NCI-H2107 treated with DMSO at 0.1 percent for 48 hours (cell line): ENCODE measurements at regions not wholly inside any gene's neighbourhood (a gene's known extent, or its start where the extent isn't known, plus 50 kb on each side); places are given as distances from the start of the nearest gene placed in this dataset.

ENCODE experiments used
- DNase-seq: peaks from one replicate; lab custom pipeline; 2025; ENCODE audit not compliant: unreplicated experiment; lab: John Stamatoyannopoulos, UW

- DNase-seq: no peak
Measured at GRCh38 chr7:34269084-34269483, 363.7 kb downstream of the BMPER start.

- DNase-seq: no peak
Measured at GRCh38 chr7:34275624-34276023, 370.3 kb downstream of the BMPER start.

- DNase-seq: no peak
Measured at GRCh38 chr7:34277016-34277802, 371.9 kb downstream of the BMPER start.

- no peak for DNase-seq
Measured at GRCh38 chr7:34277803-34278199, 372.5 kb downstream of the BMPER start.

- DNase-seq: no peak
Measured at GRCh38 chr7:34281260-34281659, 375.9 kb downstream of the BMPER start.

- no peak for DNase-seq
Measured at GRCh38 chr7:34282271-34282670, 375.7 kb upstream of the NPSR1 start.

GRCh38 chr7:34296663-34297062 lies 361.4 kb upstream of the NPSR1 start:
- no peak for DNase-seq

GRCh38 chr7:34298492-34299013 lies 359.5 kb upstream of the NPSR1 start:
- DNase-seq: no peak

- no peak for DNase-seq
Measured at GRCh38 chr7:34299066-34299465, 359.0 kb upstream of the NPSR1 start.

- no peak for DNase-seq
Measured at GRCh38 chr7:34307540-34307939, 350.5 kb upstream of the NPSR1 start.

- no peak for DNase-seq
Measured at GRCh38 chr7:34308595-34308994, 349.4 kb upstream of the NPSR1 start.

- DNase-seq: no peak
Measured at GRCh38 chr7:34309116-34309515, 348.9 kb upstream of the NPSR1 start.

GRCh38 chr7:34309584-34309983 lies 348.4 kb upstream of the NPSR1 start:
- DNase-seq: no peak

GRCh38 chr7:34311591-34311990 lies 346.4 kb upstream of the NPSR1 start:
- DNase-seq: no peak

GRCh38 chr7:34312624-34313023 lies 345.4 kb upstream of the NPSR1 start:
- no peak for DNase-seq

GRCh38 chr7:34313289-34313688 lies 344.7 kb upstream of the NPSR1 start:
- DNase-seq: no peak

- no peak for DNase-seq
Measured at GRCh38 chr7:34315032-34315431, 343.0 kb upstream of the NPSR1 start.

- no peak for DNase-seq
Measured at GRCh38 chr7:34317039-34317438, 341.0 kb upstream of the NPSR1 start.

GRCh38 chr7:34320412-34320811 lies 337.6 kb upstream of the NPSR1 start:
- no peak for DNase-seq

GRCh38 chr7:34320926-34321661 lies 336.9 kb upstream of the NPSR1 start:
- peak; percentile 51 for DNase-seq

- no peak for DNase-seq
Measured at GRCh38 chr7:34322841-34323240, 335.2 kb upstream of the NPSR1 start.

- DNase-seq: no peak
Measured at GRCh38 chr7:34327681-34328080, 330.3 kb upstream of the NPSR1 start.
